GM12864 (cell line): ENCODE measurements at regions not wholly inside any gene's neighbourhood (a gene's known extent, or its start where the extent isn't known, plus 50 kb on each side); places are given as distances from the start of the nearest gene placed in this dataset.
"Not testable (repeated sequence)": the region's sequence is repeated elsewhere in the genome, so short reads cannot be mapped to it uniquely, and the experiment has no call there.

ENCODE experiments used
- DNase-seq: peaks from one replicate; pipeline ENCODE4 v3.0.0-alpha.2; 2011; ENCODE audit warnings: low read depth
- H3K4me3 ChIP-seq: 2 replicates; pipeline ENCODE4 v1.5.1; 2011; ENCODE audit warnings: mild to moderate bottlenecking, low read depth, low read length, control low read depth
- CTCF ChIP-seq: IDR thresholded peaks from 2 replicates; pipeline ENCODE4 v1.5.1; 2011; ENCODE audit warnings: low read depth, mild to moderate bottlenecking, moderate library complexity, low read length, control low read depth, inconsistent platforms; ENCODE audit errors: missing control alignments

GRCh38 chr7:9557853-9558252 lies 1124.4 kb downstream of the NXPH1 start:
- no peak overlapping the region for H3K4me3 ChIP-seq
- DNase-seq = no peak
- TF ChIP-seq CTCF = no peak

GRCh38 chr7:9575716-9576115 lies 1142.3 kb downstream of the NXPH1 start:
- TF ChIP-seq CTCF = no peak
- no peak overlapping the region for H3K4me3 ChIP-seq
- DNase-seq = no peak

GRCh38 chr7:9582824-9583223 lies 1149.4 kb downstream of the NXPH1 start:
- DNase-seq = no peak
- H3K4me3 ChIP-seq = no peak overlapping the region
- no peak for TF ChIP-seq CTCF

GRCh38 chr7:9598411-9598810 lies 1165.0 kb downstream of the NXPH1 start:
- DNase-seq = no peak
- TF ChIP-seq CTCF = no peak
- H3K4me3 ChIP-seq = no peak overlapping the region

- TF ChIP-seq CTCF = no peak
- no peak for DNase-seq
- H3K4me3 ChIP-seq = no peak overlapping the region
Observed at GRCh38 chr7:9600974-9601373, 1167.6 kb downstream of the NXPH1 start.

GRCh38 chr7:9603291-9603690 lies 1169.9 kb downstream of the NXPH1 start:
- no peak overlapping the region for H3K4me3 ChIP-seq
- no peak for TF ChIP-seq CTCF
- no peak for DNase-seq

GRCh38 chr7:9608560-9608959 lies 1175.2 kb downstream of the NXPH1 start:
- TF ChIP-seq CTCF = no peak

GRCh38 chr7:9620899-9621298 lies 1187.5 kb downstream of the NXPH1 start:
- H3K4me3 ChIP-seq, DNase-seq: not testable (repeated sequence)

More at GRCh38 chr7:9608560-9608959, 1175.2 kb downstream of the NXPH1 start:
- no peak overlapping the region for H3K4me3 ChIP-seq
- no peak for DNase-seq

GRCh38 chr7:9621306-9621902 lies 1188.0 kb downstream of the NXPH1 start:
- not testable (repeated sequence) for H3K4me3 ChIP-seq, DNase-seq
